ENCODE measurements at regions not wholly inside any gene's neighbourhood (a gene's known extent, or its start where the extent isn't known, plus 50 kb on each side); places are given as distances from the start of the nearest gene placed in this dataset.

DNA sequence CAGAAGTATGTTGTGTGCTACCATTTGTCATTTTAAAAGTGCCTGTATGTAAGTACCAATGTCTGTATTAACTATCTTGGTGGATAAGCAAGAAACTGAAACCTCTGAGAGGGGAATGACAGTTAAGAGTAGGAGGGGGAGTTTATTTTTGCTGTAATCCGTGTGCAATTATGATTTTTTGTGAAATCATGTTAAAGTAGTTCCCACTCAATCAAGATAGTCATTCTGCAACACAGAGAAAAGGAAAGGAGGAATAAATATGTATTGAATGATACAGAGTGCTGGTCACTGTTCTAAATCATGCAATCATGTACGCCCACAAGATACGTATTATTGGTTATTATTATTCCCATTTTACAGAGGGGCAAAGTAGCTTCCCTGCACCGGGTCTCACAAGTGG, 105.1 kb upstream of the UBE2E1 start:
- DNase-seq (ENCODE audit: low read depth, low spot score) (no peak), FAIRE-seq (no peak)
- no peaks in the 10 kb centered on the region for H4K20me1 ChIP-seq (replicated peaks; ENCODE audit: control insufficient read depth, extremely low read depth, insufficient read depth, low read length)
- no peaks in the 10 kb centered on the region for H3K36me3 ChIP-seq (ENCODE audit: control insufficient read depth in 2 of 2, extremely low read depth in 1 of 2, insufficient read depth in 2 of 2, low read length in 2 of 2)
- no peak overlapping the region for H3K9ac ChIP-seq (replicated peaks; ENCODE audit: extremely low read depth, insufficient read depth, low read length)
- no peaks in the 10 kb centered on the region for H3K79me2 ChIP-seq (ENCODE audit: control insufficient read depth, insufficient read depth, low read length)
- no peak overlapping the region for H3K4me3 ChIP-seq (replicated peaks in 1 of 3; ENCODE audit: insufficient read depth in 1 of 3, low read depth in 1 of 3, low read length in 3 of 3)
- intact Hi-C loops (cut with micrococcal nuclease) (no loop called here), dilution Hi-C loops (cut with MboI; ENCODE audit: extremely low pct_ligation_motif_present, low sequenced_read_pairs) (no loop called here)
- BruUV-seq (replicated peaks), result no TSS peak
- no peak overlapping the region for H3K4me2 ChIP-seq (ENCODE audit: insufficient read depth, low read length)
- H3K9me1 ChIP-seq (replicated peaks; ENCODE audit: control insufficient read depth, extremely low read depth, insufficient read depth, low read length), result no peaks in the 10 kb centered on the region
- no peaks in the 10 kb centered on the region for H3K9me3 ChIP-seq (replicated peaks; ENCODE audit: control insufficient read depth, insufficient read depth, low read length)
- H3K27me3 ChIP-seq (ENCODE audit: control insufficient read depth in 2 of 2, insufficient read depth in 2 of 2, low read length in 2 of 2), result no peaks in the 10 kb centered on the region
- TF ChIP-seq GATA2 (IDR thresholded peaks at IDR 0.05; ENCODE audit: insufficient read depth, insufficient read length, low read depth, low read length) (no peak), FOS (IDR thresholded peaks at IDR 0.05; ENCODE audit: borderline replicate concordance, insufficient read depth, low read length) (no peak), CTCF (IDR thresholded peaks at IDR 0.05; ENCODE audit: extremely low read depth in 1 of 2, insufficient read depth in 1 of 2, low read depth in 1 of 2, low read length in 2 of 2) (no peak), POLR2AphosphoS5 (IDR thresholded peaks at IDR 0.05; ENCODE audit: insufficient read depth, low read depth, low read length) (no peak), MAX (IDR thresholded peaks at IDR 0.05; ENCODE audit: insufficient read depth, insufficient read length) (no peak), POLR2A (IDR thresholded peaks at IDR 0.05; ENCODE audit: low read depth, low read length) (no peak), EZH2 (IDR thresholded peaks at IDR 0.05; ENCODE audit: borderline replicate concordance, low read depth, low read length, severe bottlenecking) (no peak), MYC (IDR thresholded peaks at IDR 0.05; ENCODE audit: low read depth, low read length) (no peak), JUN (IDR thresholded peaks at IDR 0.05; ENCODE audit: borderline replicate concordance, insufficient read depth, insufficient read length, low read depth) (no peak)
- POLR2A ChIA-PET, result interaction anchor here (0.6 kb wide), 1 partner anchor 258 kb away, joined by 5 read pairs; no protein-coding TSS in a partner anchor
- H3K27ac ChIP-seq (ENCODE audit: insufficient read depth, low read depth, low read length), result no peak overlapping the region
- CTCF ChIA-PET, result no interaction called here
- H2AFZ ChIP-seq (ENCODE audit: low read depth, low read length), result no peak overlapping the region
- peaks cover 3% of the 10 kb centered on the region for H3K4me1 ChIP-seq (ENCODE audit: control insufficient read depth, extremely low read depth, insufficient read depth, low read length)

All from endothelial cell of umbilical vein (primary cell).